BLaER1 treated with 17β-estradiol and CSF1 and Interleukin-3, amounts not matched to agents 10 nM and 100 nM (cell line): ENCODE measurements at regions not wholly inside any gene's neighbourhood (a gene's known extent, or its start where the extent isn't known, plus 50 kb on each side); places are given as distances from the start of the nearest gene placed in this dataset.

Experiments used
- H3K27ac ChIP-seq, 11 experiments: shearing (Covaris generic); formaldehyde crosslinking; 2 replicates each; pipeline ENCODE4 v1.8.1; 2022
- H3K27me3 ChIP-seq, 11 experiments: shearing (Covaris generic); formaldehyde crosslinking; 2 replicates each; pipeline ENCODE4 v1.8.1; 2022
- H3K36me3 ChIP-seq, 11 experiments: shearing (Covaris generic); formaldehyde crosslinking; 2 replicates each; pipeline ENCODE4 v1.8.1; 2022
- H3K4me1 ChIP-seq, 10 experiments: shearing (Covaris generic); formaldehyde crosslinking; 2 replicates each; pipeline ENCODE4 v1.8.1; 2022
- H3K4me2 ChIP-seq, 11 experiments: shearing (Covaris generic); formaldehyde crosslinking; 2 replicates each; pipeline ENCODE4 v1.8.1; 2022
- H3K4me3 ChIP-seq, 10 experiments: shearing (Covaris generic); formaldehyde crosslinking; 2 replicates each; pipeline ENCODE4 v1.8.1; 2022
- H3K9ac ChIP-seq, 11 experiments: shearing (Covaris generic); formaldehyde crosslinking; 2 replicates each; pipeline ENCODE4 v1.8.1; 2022
- H3K9me3 ChIP-seq, 11 experiments: shearing (Covaris generic); formaldehyde crosslinking; replicated peaks in 1 of 11; 2 replicates each; pipeline ENCODE4 v1.8.1; 2022
- H4K20me1 ChIP-seq, 11 experiments: shearing (Covaris generic); formaldehyde crosslinking; 2 replicates each; pipeline ENCODE4 v1.8.1; 2022
- Cebpa-rat ChIP-seq, 11 experiments: shearing (Covaris generic); IDR thresholded peaks; 2 replicates each; pipeline ENCODE4 v1.8.1; 2022

- Histone ChIP-seq H3K4me3 (no peak overlapping the region), H3K4me1 (no peaks in the 10 kb centered on the region), H4K20me1 (no peaks in the 10 kb centered on the region), H3K9ac (no peak overlapping the region), H3K9me3 (peaks cover 0 to 14% (median 6%) of the 10 kb centered on the region in 11 experiments; a peak in 9 of 22 replicates), H3K27ac (no peak overlapping the region), H3K4me2 (no peak overlapping the region), H3K36me3 (no peaks in the 10 kb centered on the region), H3K27me3 (no peaks in the 10 kb centered on the region)
- no peak for TF ChIP-seq Cebpa-rat (IDR thresholded peaks at IDR 0.05)
These were observed 216.2 kb upstream of the RUNX1 start for GRCh38 chr21:35265170-35265877.

DNA sequence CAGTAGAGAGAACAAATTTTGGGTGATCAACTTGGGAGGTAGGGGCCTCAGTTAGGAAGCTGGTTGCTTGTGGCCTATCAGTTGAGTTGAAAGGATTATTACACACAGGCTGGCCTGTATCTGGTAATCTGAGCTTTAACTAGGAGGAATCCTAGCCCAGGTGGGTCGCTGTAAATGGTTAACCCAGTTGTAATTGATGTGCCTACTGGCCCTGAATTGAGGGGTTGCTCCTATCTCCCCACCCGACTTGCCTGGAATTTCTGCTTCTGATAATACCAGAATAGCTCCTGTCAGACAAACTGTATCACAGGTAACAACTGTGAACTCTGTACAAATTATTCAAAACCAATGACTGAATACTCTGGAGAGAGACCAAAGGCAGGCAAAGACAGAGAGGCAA, 210.4 kb upstream of the RUNX1 start:
- Histone ChIP-seq H3K4me2 (no peak overlapping the region), H4K20me1 (no peaks in the 10 kb centered on the region), H3K9ac (no peak overlapping the region), H3K4me3 (no peak overlapping the region), H3K9me3 (peaks cover 4 to 17% (median 8%) of the 10 kb centered on the region in 11 experiments; a peak in 12 of 22 replicates), H3K27ac (no peak overlapping the region), H3K4me1 (no peaks in the 10 kb centered on the region), H3K36me3 (no peaks in the 10 kb centered on the region), H3K27me3 (no peaks in the 10 kb centered on the region)
- TF ChIP-seq Cebpa-rat (IDR thresholded peaks at IDR 0.05) = no peak

GRCh38 chr21:35258521-35258920, 209.4 kb upstream of the RUNX1 start:
- Histone ChIP-seq H3K36me3 (no peaks in the 10 kb centered on the region), H4K20me1 (no peaks in the 10 kb centered on the region), H3K4me1 (no peaks in the 10 kb centered on the region), H3K9me3 (peaks cover 4 to 17% (median 8%) of the 10 kb centered on the region in 11 experiments; a peak in 12 of 22 replicates), H3K27ac (no peak overlapping the region), H3K4me3 (no peak overlapping the region), H3K27me3 (no peaks in the 10 kb centered on the region), H3K9ac (no peak overlapping the region), H3K4me2 (no peak overlapping the region)
- no peak for TF ChIP-seq Cebpa-rat (IDR thresholded peaks at IDR 0.05)

- Histone ChIP-seq H3K9me3 (peaks cover 4 to 17% (median 8%) of the 10 kb centered on the region in 11 experiments; a peak in 12 of 22 replicates), H4K20me1 (no peaks in the 10 kb centered on the region), H3K27ac (no peak overlapping the region), H3K4me1 (no peaks in the 10 kb centered on the region), H3K4me3 (no peak overlapping the region), H3K4me2 (no peak overlapping the region), H3K36me3 (no peaks in the 10 kb centered on the region), H3K9ac (no peak overlapping the region), H3K27me3 (no peaks in the 10 kb centered on the region)
- TF ChIP-seq Cebpa-rat (IDR thresholded peaks at IDR 0.05) = no peak
These were observed 208.3 kb upstream of the RUNX1 start for GRCh38 chr21:35257413-35257812.

DNA sequence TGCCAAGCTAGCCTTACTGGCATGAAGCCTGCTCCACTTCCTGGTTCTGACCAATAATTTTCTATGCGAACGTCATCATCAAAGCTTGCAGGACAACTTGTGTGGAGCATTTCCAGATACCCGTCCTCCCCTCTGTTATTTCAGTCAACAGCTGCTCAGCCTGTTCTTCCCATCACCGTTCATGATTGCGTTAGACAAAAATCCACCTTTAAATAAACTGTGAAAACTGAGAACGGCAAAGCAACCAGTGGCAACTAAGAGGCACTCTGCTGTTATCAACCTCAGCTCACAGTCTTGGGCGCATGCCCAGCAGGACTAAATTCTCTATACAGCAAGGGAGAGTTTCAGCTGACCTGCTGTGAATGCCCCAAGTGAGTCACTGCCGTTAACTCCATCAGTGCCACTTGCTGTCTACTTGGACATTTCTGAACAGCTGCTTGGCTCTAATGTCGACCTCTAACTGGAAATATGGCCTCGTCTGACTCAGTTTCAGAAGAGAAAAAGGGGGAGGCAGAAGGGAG, 207.4 kb upstream of the RUNX1 start:
- Histone ChIP-seq H3K36me3 (no peaks in the 10 kb centered on the region), H3K9ac (no peak overlapping the region), H3K9me3 (peaks cover 4 to 22% (median 11%) of the 10 kb centered on the region in 11 experiments; a peak in 14 of 22 replicates), H3K4me2 (no peak overlapping the region), H4K20me1 (no peaks in the 10 kb centered on the region), H3K4me1 (no peaks in the 10 kb centered on the region), H3K27me3 (no peaks in the 10 kb centered on the region), H3K27ac (no peak overlapping the region), H3K4me3 (no peak overlapping the region)
- no peak for TF ChIP-seq Cebpa-rat (IDR thresholded peaks at IDR 0.05)

- peaks cover 14 to 30% (median 22%) of the 10 kb centered on the region in 11 experiments for H3K9me3 ChIP-seq
- no peaks in the 10 kb centered on the region for H3K27me3 ChIP-seq
- no peaks in the 10 kb centered on the region for H4K20me1 ChIP-seq
- H3K4me2 ChIP-seq = no peak overlapping the region
- no peak overlapping the region for H3K9ac ChIP-seq
- H3K4me3 ChIP-seq = no peak overlapping the region
- H3K36me3 ChIP-seq = no peaks in the 10 kb centered on the region
- TF ChIP-seq Cebpa-rat (IDR thresholded peaks at IDR 0.05) = no peak
- no peak overlapping the region for H3K27ac ChIP-seq
- no peaks in the 10 kb centered on the region for H3K4me1 ChIP-seq
These were observed 205.7 kb upstream of the RUNX1 start for GRCh38 chr21:35254765-35255138.

GRCh38 chr21:35254006-35254764, 205.1 kb upstream of the RUNX1 start:
- TF ChIP-seq Cebpa-rat (IDR thresholded peaks at IDR 0.05) = no peak
- H3K9ac ChIP-seq = no peak overlapping the region
- no peak overlapping the region for H3K4me3 ChIP-seq
- H3K4me1 ChIP-seq = no peaks in the 10 kb centered on the region
- H3K27me3 ChIP-seq = no peaks in the 10 kb centered on the region
- no peak overlapping the region for H3K27ac ChIP-seq
- H3K36me3 ChIP-seq = no peaks in the 10 kb centered on the region
- peaks cover 18 to 30% (median 23%) of the 10 kb centered on the region in 11 experiments for H3K9me3 ChIP-seq
- H4K20me1 ChIP-seq = no peaks in the 10 kb centered on the region
- no peak overlapping the region for H3K4me2 ChIP-seq

DNA sequence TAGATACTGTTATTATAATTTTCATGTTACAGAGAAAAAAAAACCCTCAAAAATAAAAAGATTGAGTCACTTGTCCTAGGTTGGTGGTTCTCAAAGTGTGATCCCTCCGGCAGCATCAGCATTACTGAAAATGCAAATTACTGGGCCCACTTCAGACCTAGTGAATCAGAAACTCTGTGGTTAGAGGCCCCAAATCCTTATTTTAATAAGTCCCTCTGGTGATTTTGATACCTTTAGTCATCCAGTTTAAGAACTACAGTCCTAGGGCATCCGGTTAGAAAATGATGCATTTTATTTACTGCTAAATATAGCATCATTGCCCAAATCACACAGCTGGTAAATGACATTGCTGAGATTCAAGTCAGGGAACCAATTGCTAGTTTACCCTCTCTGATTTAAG, 203.7 kb upstream of the RUNX1 start:
- Histone ChIP-seq H3K9ac (no peak overlapping the region), H3K4me3 (no peak overlapping the region), H3K4me2 (no peak overlapping the region), H3K36me3 (no peaks in the 10 kb centered on the region), H3K27ac (no peak overlapping the region), H3K27me3 (no peaks in the 10 kb centered on the region), H4K20me1 (no peaks in the 10 kb centered on the region), H3K4me1 (no peaks in the 10 kb centered on the region), H3K9me3 (peaks cover 19 to 43% (median 29%) of the 10 kb centered on the region in 11 experiments)
- TF ChIP-seq Cebpa-rat (IDR thresholded peaks at IDR 0.05) = no peak

- Histone ChIP-seq H3K9ac (no peak overlapping the region), H3K4me3 (no peak overlapping the region), H3K4me1 (peaks cover under 1 to 22% (median 4%) of the 10 kb centered on the region in 10 experiments; a peak in 17 of 20 replicates), H3K9me3 (peaks cover 19 to 46% (median 30%) of the 10 kb centered on the region in 11 experiments), H3K36me3 (no peaks in the 10 kb centered on the region), H3K27ac (no peak overlapping the region), H3K4me2 (no peak overlapping the region), H3K27me3 (no peaks in the 10 kb centered on the region), H4K20me1 (no peaks in the 10 kb centered on the region)
- no peak for TF ChIP-seq Cebpa-rat (IDR thresholded peaks at IDR 0.05)
These were observed 200.5 kb upstream of the RUNX1 start for GRCh38 chr21:35249636-35250035.
